ENCODE measurements at regions not wholly inside any gene's neighbourhood (a gene's known extent, or its start where the extent isn't known, plus 50 kb on each side); places are given as distances from the start of the nearest gene placed in this dataset.

DNA sequence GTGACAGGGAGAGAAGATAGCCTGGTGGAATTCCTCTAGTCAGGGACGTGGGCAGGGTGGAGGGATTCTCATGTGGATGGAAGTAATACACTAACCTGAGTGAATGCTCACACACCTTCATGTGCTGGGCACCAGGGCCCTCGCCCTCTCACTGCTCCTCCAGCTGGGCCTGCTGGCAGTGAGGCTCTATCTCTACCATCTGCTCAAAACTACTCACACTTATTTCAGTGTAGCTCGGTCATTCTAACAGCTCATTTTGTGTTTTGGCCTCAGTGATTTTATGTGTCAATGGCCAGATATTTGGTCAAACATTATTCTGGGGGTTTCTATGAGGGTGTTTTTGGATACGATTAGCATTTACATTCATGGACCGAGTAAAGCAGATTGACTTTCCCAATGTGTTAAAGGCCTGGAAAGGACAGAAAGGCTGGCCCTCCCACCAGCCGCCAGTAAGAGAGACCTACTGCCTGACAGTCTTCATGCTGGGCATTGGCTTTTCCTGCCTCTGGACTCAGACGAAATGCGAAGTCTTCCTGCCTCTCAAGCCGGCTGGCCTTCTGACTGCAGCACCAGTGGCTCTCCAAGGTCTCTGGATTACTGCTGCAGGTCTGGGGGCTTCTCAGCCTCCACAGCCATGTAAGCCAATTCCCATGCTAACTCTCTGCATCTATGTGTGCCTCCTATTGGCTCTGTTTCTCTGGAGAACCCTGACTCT is 335.4 kb downstream of the CXCL12 start:
- TF ChIP-seq POLR2A (IDR thresholded peaks at IDR 0.05; ENCODE audit: low read length), result no peak
- TF ChIP-seq GATA1 (IDR thresholded peaks at IDR 0.05; ENCODE audit: low read depth, low read length), result no peak
- DNase-seq, result no peak

GRCh38 chr10:44047361-44047760 is 337.5 kb downstream of the CXCL12 start:
- no peak for TF ChIP-seq POLR2A (IDR thresholded peaks at IDR 0.05; ENCODE audit: low read length)
- no peak for TF ChIP-seq GATA1 (IDR thresholded peaks at IDR 0.05; ENCODE audit: low read depth, low read length)
- DNase-seq, result no peak

GRCh38 chr10:44046605-44047004 is 338.3 kb downstream of the CXCL12 start:
- DNase-seq, result no peak

DNA sequence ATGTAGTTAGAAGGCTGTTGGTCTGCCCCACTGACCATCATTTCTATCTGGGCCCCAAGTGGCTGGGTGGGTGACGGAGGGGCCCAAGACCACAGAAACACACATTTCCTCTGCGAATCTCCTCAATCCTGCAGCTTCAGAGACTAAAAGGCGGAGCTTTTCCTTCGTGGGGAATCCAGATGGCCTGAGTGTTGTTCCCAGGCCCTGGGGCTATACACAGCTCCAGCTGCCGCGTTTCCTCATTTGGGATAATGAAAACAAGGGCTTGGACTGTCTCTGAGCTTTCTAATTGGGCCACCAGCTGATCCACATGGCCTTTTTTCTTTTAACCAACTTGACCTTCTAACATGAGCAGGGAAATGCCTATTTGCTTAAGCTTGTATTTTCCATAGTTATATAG is 339.9 kb downstream of the CXCL12 start:
- no peak for DNase-seq
- TF ChIP-seq GATA1 (IDR thresholded peaks at IDR 0.05; ENCODE audit: low read depth, low read length) (no peak), POLR2A (IDR thresholded peaks at IDR 0.05; ENCODE audit: low read length) (no peak)

More at GRCh38 chr10:44046605-44047004, 338.3 kb downstream of the CXCL12 start:
- no peak for TF ChIP-seq GATA1 (IDR thresholded peaks at IDR 0.05; ENCODE audit: low read depth, low read length)
- TF ChIP-seq POLR2A (IDR thresholded peaks at IDR 0.05; ENCODE audit: low read length), result no peak

- no peak for DNase-seq
- no peak for TF ChIP-seq POLR2A (IDR thresholded peaks at IDR 0.05; ENCODE audit: low read length)
- TF ChIP-seq GATA1 (IDR thresholded peaks at IDR 0.05; ENCODE audit: low read depth, low read length), result no peak
Measured at GRCh38 chr10:44044549-44044948, 340.3 kb downstream of the CXCL12 start.

DNA sequence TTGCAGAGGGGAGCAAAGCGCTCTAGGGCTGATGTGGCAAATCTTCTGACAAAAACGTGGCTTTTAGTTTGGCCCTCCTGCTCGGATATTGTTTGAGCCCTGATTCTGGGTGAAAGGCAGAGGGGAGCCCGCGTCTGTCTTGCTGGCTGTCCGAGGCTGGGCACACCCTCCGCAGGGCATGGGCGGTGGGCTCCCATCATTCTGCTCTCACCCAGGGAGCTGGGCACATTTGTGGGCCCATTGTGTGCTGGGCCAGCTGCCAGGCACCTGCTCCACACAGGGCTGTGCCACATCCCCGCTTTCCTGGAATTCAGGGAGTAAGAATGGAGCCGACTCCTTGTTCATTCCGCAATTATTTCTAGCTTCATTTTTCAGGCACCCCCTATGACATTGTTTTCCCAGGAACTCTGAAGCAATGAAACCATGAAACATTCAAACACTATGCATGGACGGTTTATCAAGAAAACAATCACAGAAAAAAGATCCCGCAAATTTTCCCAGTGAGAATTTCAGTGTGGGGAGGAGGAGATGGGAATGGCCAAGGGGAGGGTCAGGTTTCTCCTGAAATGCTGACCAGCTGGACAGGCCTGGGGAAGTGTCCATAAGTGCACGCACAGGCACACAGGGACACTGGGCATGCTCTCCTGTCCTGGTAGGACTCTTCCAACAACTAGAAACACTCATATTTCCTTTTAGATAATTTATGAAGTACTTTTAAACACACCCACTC is 341.1 kb downstream of the CXCL12 start:
- TF ChIP-seq POLR2A (IDR thresholded peaks at IDR 0.05; ENCODE audit: low read length) (no peak), GATA1 (IDR thresholded peaks at IDR 0.05; ENCODE audit: low read depth, low read length) (no peak)
- no peak for DNase-seq

GRCh38 chr10:44042926-44043602 is 341.8 kb downstream of the CXCL12 start:
- TF ChIP-seq GATA1 (IDR thresholded peaks at IDR 0.05; ENCODE audit: low read depth, low read length), result no peak
- TF ChIP-seq POLR2A (IDR thresholded peaks at IDR 0.05; ENCODE audit: low read length), result no peak
- DNase-seq, result no peak

- no peak for TF ChIP-seq POLR2A (IDR thresholded peaks at IDR 0.05; ENCODE audit: low read length)
- TF ChIP-seq GATA1 (IDR thresholded peaks at IDR 0.05; ENCODE audit: low read depth, low read length), result no peak
- DNase-seq, result no peak
Measured at GRCh38 chr10:44042075-44042770, 342.7 kb downstream of the CXCL12 start.

- no peak for DNase-seq
- TF ChIP-seq POLR2A (IDR thresholded peaks at IDR 0.05; ENCODE audit: low read length) (no peak), GATA1 (IDR thresholded peaks at IDR 0.05; ENCODE audit: low read depth, low read length) (no peak)
Measured at GRCh38 chr10:44039599-44039998, 345.3 kb downstream of the CXCL12 start.

- no peak for DNase-seq
- TF ChIP-seq GATA1 (IDR thresholded peaks at IDR 0.05; ENCODE audit: low read depth, low read length) (no peak), POLR2A (IDR thresholded peaks at IDR 0.05; ENCODE audit: low read length) (no peak)
Measured at GRCh38 chr10:44036425-44036824, 348.5 kb downstream of the CXCL12 start.

GRCh38 chr10:44035474-44036197 is 349.3 kb downstream of the CXCL12 start:
- DNase-seq, result no peak
- TF ChIP-seq POLR2A (IDR thresholded peaks at IDR 0.05; ENCODE audit: low read length), result no peak
- TF ChIP-seq GATA1 (IDR thresholded peaks at IDR 0.05; ENCODE audit: low read depth, low read length), result no peak

- no peak for TF ChIP-seq GATA1 (IDR thresholded peaks at IDR 0.05; ENCODE audit: low read depth, low read length)
- no peak for TF ChIP-seq POLR2A (IDR thresholded peaks at IDR 0.05; ENCODE audit: low read length)
- no peak for DNase-seq
Measured at GRCh38 chr10:44034946-44035345, 350.0 kb downstream of the CXCL12 start.

DNA sequence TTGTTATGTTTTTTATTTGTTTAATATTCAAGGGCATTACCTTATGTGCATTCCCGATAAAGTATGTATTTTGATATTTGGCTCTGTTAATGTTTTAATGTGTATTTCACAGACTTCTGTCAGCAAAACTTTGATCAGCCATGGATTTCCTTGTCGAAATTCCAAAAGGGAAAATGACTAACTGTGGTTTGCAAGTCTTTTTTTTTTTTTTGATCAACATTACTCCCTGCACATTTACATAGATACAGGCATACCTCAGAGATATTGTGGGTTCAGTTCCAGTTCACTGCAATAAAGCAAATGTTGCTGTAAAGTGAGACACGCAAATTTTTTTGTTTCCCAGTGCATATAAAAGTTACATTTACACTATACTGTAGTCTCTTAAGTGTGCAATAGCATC is 351.9 kb downstream of the CXCL12 start:
- DNase-seq, result no peak
- no peak for TF ChIP-seq POLR2A (IDR thresholded peaks at IDR 0.05; ENCODE audit: low read length)
- no peak for TF ChIP-seq GATA1 (IDR thresholded peaks at IDR 0.05; ENCODE audit: low read depth, low read length)
